A549 (cell line): ENCODE measurements at regions not wholly inside any gene's neighbourhood (a gene's known extent, or its start where the extent isn't known, plus 50 kb on each side); places are given as distances from the start of the nearest gene placed in this dataset.

ENCODE experiments used
- ATAC-seq, 2 experiments: fragments of 200-7000 bp in 1 of 2; fragments of >200 bp in 1 of 2; cut with Nextera tagmentation in 1 of 2; cut with Tn5 transposase in 1 of 2; 3 replicates each; pipeline versions ENCODE4 v1.8.0 to v1.9.1; 2018 to 2020; ENCODE audit warnings: mild to moderate bottlenecking in 1 of 2, moderate library complexity in 1 of 2
- CTCF ChIA-PET: fragments of 300-600 bp; sonication (Branson Sonifier 250); formaldehyde crosslinking; extraction: SDS; loops from one replicate; lab custom pipeline; 2021; ENCODE audit warnings: antibody characterized with exemption, inconsistent platforms; lab: Yijun Ruan, JAX
- POLR2A ChIA-PET: fragments of 350-600 bp; formaldehyde crosslinking; extraction: SDS; loops from one replicate; lab custom pipeline; 2021; ENCODE audit warnings: antibody characterized with exemption, inconsistent platforms; lab: Yijun Ruan, JAX
- DNase-seq, 2 experiments: peaks; one replicate each; pipeline versions ENCODE4 v3.0.0 to v3.0.0-alpha.2; 2011 to 2016; ENCODE audit warnings: low read depth in 1 of 2, low spot score in 1 of 2
- FAIRE-seq: peaks from 2 replicates; lab custom pipeline; 2011; peaks lifted over from hg19 to GRCh38; lab: Jason Lieb, UNC
- H3K27ac ChIP-seq, 2 experiments: fragments of >200 bp; sonication (Bioruptor Twin); formaldehyde crosslinking; 3 replicates each; pipeline ENCODE4 v1.5.1; 2016 to 2017
- H3K4me1 ChIP-seq: fragments of >200 bp; sonication (Bioruptor Twin); formaldehyde crosslinking; 3 replicates; pipeline ENCODE4 v1.6.1; 2016
- H3K4me2 ChIP-seq: fragments of >200 bp; sonication (Bioruptor Twin); formaldehyde crosslinking; 3 replicates; pipeline ENCODE4 v1.6.1; 2016
- H3K4me3 ChIP-seq: fragments of >200 bp; sonication (Bioruptor Twin); formaldehyde crosslinking; 3 replicates; pipeline ENCODE4 v1.5.1; 2016
- H3K9me3 ChIP-seq: fragments of >200 bp; sonication (Bioruptor Twin); formaldehyde crosslinking; 3 replicates; pipeline ENCODE4 v1.6.1; 2016
- BCL3 ChIP-seq: fragments of >200 bp; sonication (Bioruptor Twin); formaldehyde crosslinking; IDR thresholded peaks from 3 replicates; pipeline ENCODE4 v1.6.1; 2016
- CHD2 ChIP-seq: fragments of 150-350 bp; IDR thresholded peaks from 2 replicates; pipeline ENCODE4 v1.6.1; 2014; ENCODE audit warnings: low read length; ENCODE audit not compliant: partially characterized antibody
- CTCF ChIP-seq: fragments of >200 bp; sonication (Bioruptor Twin); formaldehyde crosslinking; IDR thresholded peaks from 3 replicates; pipeline ENCODE4 v1.5.1; 2016
- EHMT2 ChIP-seq: fragments of 200-600 bp; sonication (generic); IDR thresholded peaks from 2 replicates; pipeline ENCODE4 v1.6.1; 2016; ENCODE audit warnings: antibody characterized with exemption, low read depth, mild to moderate bottlenecking, moderate library complexity
- ESRRA ChIP-seq: fragments of 150-350 bp; IDR thresholded peaks from 2 replicates; pipeline ENCODE4 v1.6.1; 2014; ENCODE audit warnings: mild to moderate bottlenecking, low read length, borderline replicate concordance
- FOSB ChIP-seq: fragments of 250-450 bp; sonication (Bioruptor Pico); IDR thresholded peaks from 2 replicates; pipeline ENCODE4 v1.5.0; 2020; ENCODE audit warnings: mild to moderate bottlenecking, moderate library complexity
- HEYL ChIP-seq: fragments of 250-450 bp; sonication (Bioruptor Pico); IDR thresholded peaks from 2 replicates; pipeline ENCODE4 v1.8.0; 2021; ENCODE audit warnings: mild to moderate bottlenecking, moderate library complexity
- HOXA7 ChIP-seq: fragments of 250-450 bp; sonication (Bioruptor Pico); IDR thresholded peaks from 2 replicates; pipeline ENCODE4 v1.5.0; 2020; ENCODE audit warnings: mild to moderate bottlenecking, moderate library complexity
- JUNB ChIP-seq: fragments of >200 bp; sonication (Bioruptor Twin); formaldehyde crosslinking; IDR thresholded peaks from 2 replicates; pipeline ENCODE4 v1.6.1; 2016
- KDM5A ChIP-seq: fragments of 200-600 bp; sonication (generic); IDR thresholded peaks from 2 replicates; pipeline ENCODE4 v1.6.1; 2016; ENCODE audit warnings: antibody characterized with exemption, mild to moderate bottlenecking
- NFE2L2 ChIP-seq: fragments of 150-350 bp; conservative IDR thresholded peaks from 2 replicates; pipeline ENCODE4 v1.6.1; 2014; ENCODE audit warnings: low read length
- PHF8 ChIP-seq: fragments of 200-600 bp; sonication (generic); IDR thresholded peaks from 2 replicates; pipeline ENCODE4 v1.6.1; 2016; ENCODE audit warnings: low read depth, mild to moderate bottlenecking, antibody characterized with exemption, moderate library complexity, borderline replicate concordance
- POLR2AphosphoS2 ChIP-seq: conservative IDR thresholded peaks from 2 replicates; pipeline ENCODE4 v1.6.1; 2012; ENCODE audit warnings: low read length, improper control_type of control experiment, inconsistent platforms
- RARB ChIP-seq: fragments of 250-450 bp; sonication (Bioruptor Pico); IDR thresholded peaks from 2 replicates; pipeline ENCODE4 v1.8.0; 2021; ENCODE audit warnings: mild to moderate bottlenecking, moderate library complexity
- RFX5 ChIP-seq: fragments of 450-650 bp; IDR thresholded peaks from 2 replicates; pipeline ENCODE4 v1.7.1; 2014; ENCODE audit warnings: antibody characterized with exemption, mild to moderate bottlenecking, moderate library complexity
- RNF2 ChIP-seq: fragments of 200-600 bp; sonication (generic); IDR thresholded peaks from 2 replicates; pipeline ENCODE4 v1.6.1; 2016; ENCODE audit warnings: low read depth, mild to moderate bottlenecking, antibody characterized with exemption, moderate library complexity, borderline replicate concordance
- SREBF2 ChIP-seq: fragments of 450-650 bp; IDR thresholded peaks from 2 replicates; pipeline ENCODE4 v1.6.1; 2014; ENCODE audit warnings: mild to moderate bottlenecking, moderate library complexity
- TP53 ChIP-seq: fragments of 250-450 bp; sonication (Bioruptor Pico); IDR thresholded peaks from 2 replicates; pipeline ENCODE4 v1.5.0; 2021; ENCODE audit warnings: mild to moderate bottlenecking, moderate library complexity
- ZC3H11A ChIP-seq: fragments of 450-650 bp; IDR thresholded peaks from 2 replicates; pipeline ENCODE4 v1.6.1; 2014; ENCODE audit warnings: antibody characterized with exemption, mild to moderate bottlenecking
- ZFP36 ChIP-seq: fragments of 450-650 bp; IDR thresholded peaks from 2 replicates; pipeline ENCODE4 v1.6.1; 2014; ENCODE audit warnings: borderline replicate concordance; ENCODE audit not compliant: partially characterized antibody
- WGBS: methylation state at CpG from one replicate; pipeline ENCODE4 v1.1.6; 2017; ENCODE audit errors: missing lambda C conversion rate; 5-methylcytosine and 5-hydroxymethylcytosine counted together
- TF ChIP-seq, protein P1 (sequence below): IDR thresholded peaks from 2 replicates; pipeline ENCODE4 v1.6.1; 2012; ENCODE audit warnings: low read depth, borderline replicate concordance
- TF ChIP-seq, protein P2 (sequence below): IDR thresholded peaks from 2 replicates; pipeline ENCODE4 v1.6.1; 2012

- no peak for DNase-seq
- 89% methylated on average over 4 of the region's 6 CpGs for WGBS
- peaks cover 30% of the 10 kb centered on the region for H3K4me1 ChIP-seq
- peaks cover 13% of the 10 kb centered on the region; the same call in 2 of the 3 replicates for H3K9me3 ChIP-seq
- TF ChIP-seq HOXA7 (CRISPR knock-in tag), result no peak
- TF ChIP-seq RNF2, result no peak
- no peak for TF ChIP-seq JUNB
- no peak for TF ChIP-seq EHMT2
- TF ChIP-seq FOSB, result no peak
- TF ChIP-seq BCL3, result no peak
- TF ChIP-seq ESRRA, result no peak
- TF ChIP-seq KDM5A, result no peak
- TF ChIP-seq NFE2L2, result no peak
- no peak for TF ChIP-seq RARB (CRISPR knock-in tag)
- no peak for TF ChIP-seq CHD2
- FAIRE-seq, result no peak
- ChIA-PET CTCF (interaction anchor here (1.2 to 1.7 kb wide), 3 partner anchors 194 to 280 kb away, joined by 3 to 5 read pairs (median 4); no protein-coding TSS in a partner anchor), POLR2A (no interaction called here)
- no peak overlapping the region for H3K4me3 ChIP-seq
- no peak overlapping the region for H3K27ac ChIP-seq
- no peak for ATAC-seq
- H3K4me2 ChIP-seq, result no peak overlapping the region
Measured at GRCh38 chr6:149237464-149237863, 80.0 kb upstream of the TAB2 start.

GRCh38 chr6:149239573-149240209, 77.8 kb upstream of the TAB2 start:
- H3K4me1 ChIP-seq, result peaks cover 8% of the 10 kb centered on the region; the same call in 2 of the 3 replicates
- ChIA-PET CTCF (no interaction called here), POLR2A (no interaction called here)
- H3K4me2 ChIP-seq, result no peak overlapping the region
- peaks cover 13% of the 10 kb centered on the region; the same call in 2 of the 3 replicates for H3K9me3 ChIP-seq
- DNase-seq (no peak), FAIRE-seq (no peak), ATAC-seq (no peak)
- H3K4me3 ChIP-seq, result no peak overlapping the region
- TF ChIP-seq POLR2AphosphoS2 (no peak), RARB (CRISPR knock-in tag) (no peak), ZFP36 (no peak), PHF8 (no peak), ZC3H11A (no peak), BCL3 (no peak), SREBF2 (no peak), RNF2 (no peak), RFX5 (no peak), KDM5A (no peak), CTCF (no peak), HEYL (CRISPR knock-in tag) (no peak), TP53 (no peak)
- TF ChIP-seq, protein P1, sequence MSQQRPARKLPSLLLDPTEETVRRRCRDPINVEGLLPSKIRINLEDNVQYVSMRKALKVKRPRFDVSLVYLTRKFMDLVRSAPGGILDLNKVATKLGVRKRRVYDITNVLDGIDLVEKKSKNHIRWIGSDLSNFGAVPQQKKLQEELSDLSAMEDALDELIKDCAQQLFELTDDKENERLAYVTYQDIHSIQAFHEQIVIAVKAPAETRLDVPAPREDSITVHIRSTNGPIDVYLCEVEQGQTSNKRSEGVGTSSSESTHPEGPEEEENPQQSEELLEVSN, result no peak
- TF ChIP-seq, protein P2, sequence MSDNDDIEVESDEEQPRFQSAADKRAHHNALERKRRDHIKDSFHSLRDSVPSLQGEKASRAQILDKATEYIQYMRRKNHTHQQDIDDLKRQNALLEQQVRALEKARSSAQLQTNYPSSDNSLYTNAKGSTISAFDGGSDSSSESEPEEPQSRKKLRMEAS, result no peak
- H3K27ac ChIP-seq, result no peak overlapping the region
- 82% methylated on average over 5 of the region's 6 CpGs for WGBS
